GM18858 (cell line): ENCODE measurements at regions not wholly inside any gene's neighbourhood (a gene's known extent, or its start where the extent isn't known, plus 50 kb on each side); places are given as distances from the start of the nearest gene placed in this dataset.
A peak's percentile ranks its signal among the peaks of the same experiment; 100 is the strongest.

Source experiments
- ATAC-seq: cut with Tn5 transposase; IDR thresholded peaks from one replicate; pipeline ENCODE4 v1.9.1; 2021; ENCODE audit not compliant: unreplicated experiment

DNA sequence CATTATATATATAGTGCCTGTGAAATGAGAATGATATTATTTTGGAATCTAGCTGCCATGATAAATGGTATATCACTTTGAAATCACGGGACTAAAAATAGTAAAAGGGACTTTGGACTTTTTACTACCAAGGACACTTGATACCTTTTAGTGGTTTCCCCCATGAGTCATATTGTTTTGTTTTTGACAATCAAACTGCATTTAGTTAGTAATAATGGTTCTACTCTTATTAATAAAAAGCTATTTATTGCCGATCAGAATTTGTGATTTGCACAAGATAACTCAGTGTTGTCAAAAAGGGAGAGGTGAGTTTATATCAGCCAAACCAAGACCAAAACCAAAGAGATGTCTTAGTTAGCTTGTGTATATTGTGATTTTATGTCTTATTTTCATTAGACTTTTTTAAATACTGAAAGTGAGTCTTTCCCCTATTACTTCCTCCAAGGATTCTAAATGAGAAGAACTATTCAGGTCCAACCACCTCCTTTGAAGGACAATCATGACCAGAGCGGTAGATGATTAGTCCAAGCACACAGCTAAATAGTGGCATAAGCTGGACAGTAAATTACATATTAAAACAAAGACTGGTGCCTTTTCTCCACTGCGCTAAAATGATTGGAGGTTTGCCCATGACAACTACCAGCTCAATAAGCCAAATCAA, 281.7 kb upstream of the ESRRG start:
- ATAC-seq = peak; percentile 58

DNA sequence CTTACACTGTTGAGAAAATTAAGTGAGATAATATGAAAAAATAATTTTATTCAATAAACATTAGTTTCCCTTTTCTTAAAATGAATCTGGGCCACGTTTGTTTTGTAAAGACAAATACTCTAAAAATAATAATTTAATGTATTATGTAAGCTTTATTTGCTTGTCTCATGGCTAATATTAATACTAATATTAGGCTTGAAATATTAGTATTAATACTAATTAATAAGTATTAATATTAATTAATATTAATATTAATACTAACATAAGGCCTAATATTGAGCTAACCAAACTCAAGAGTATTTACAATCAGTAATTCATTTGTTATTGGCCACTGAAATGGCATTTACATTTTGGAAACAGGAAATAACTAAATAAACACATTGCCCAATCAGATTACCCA, 280.1 kb upstream of the ESRRG start:
- no peak for ATAC-seq

DNA sequence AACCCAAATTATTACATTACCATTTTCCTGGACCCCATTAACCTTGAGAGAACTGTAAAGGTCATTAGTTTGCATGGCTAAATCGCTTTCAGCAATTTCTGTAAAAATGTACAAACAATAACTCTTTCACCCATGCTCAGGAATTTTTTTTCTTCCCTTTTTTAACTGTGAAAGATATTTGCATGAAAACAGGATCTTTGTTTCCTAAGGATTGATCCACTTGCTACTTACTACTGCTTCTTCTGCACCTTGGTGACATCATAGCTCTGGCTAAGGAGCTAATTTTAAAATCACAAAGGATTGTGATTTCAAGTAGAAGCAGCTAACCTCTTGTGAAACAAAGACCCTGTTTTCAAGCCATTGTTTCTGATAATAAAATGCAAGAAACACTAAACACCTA, 274.6 kb upstream of the ESRRG start:
- ATAC-seq = no peak

DNA sequence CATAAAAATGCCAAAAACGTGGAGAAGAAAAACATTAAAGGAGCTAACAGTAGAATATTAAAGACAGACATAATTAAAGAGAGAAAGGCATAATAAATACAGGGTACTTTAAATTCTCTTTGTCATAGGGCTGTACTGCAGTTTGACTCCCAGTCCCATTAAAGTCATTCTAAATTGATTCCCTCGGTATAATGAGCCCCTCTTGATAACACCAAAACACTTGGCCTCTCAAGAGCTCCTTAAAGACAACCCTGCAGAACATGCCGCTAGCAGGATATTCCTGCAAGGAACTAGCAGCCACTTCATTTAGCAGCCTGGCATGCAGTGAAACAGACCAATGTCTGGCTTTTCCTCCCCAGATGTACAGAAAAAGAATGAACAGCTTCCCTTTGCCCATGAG, 273.8 kb upstream of the ESRRG start:
- no peak for ATAC-seq

DNA sequence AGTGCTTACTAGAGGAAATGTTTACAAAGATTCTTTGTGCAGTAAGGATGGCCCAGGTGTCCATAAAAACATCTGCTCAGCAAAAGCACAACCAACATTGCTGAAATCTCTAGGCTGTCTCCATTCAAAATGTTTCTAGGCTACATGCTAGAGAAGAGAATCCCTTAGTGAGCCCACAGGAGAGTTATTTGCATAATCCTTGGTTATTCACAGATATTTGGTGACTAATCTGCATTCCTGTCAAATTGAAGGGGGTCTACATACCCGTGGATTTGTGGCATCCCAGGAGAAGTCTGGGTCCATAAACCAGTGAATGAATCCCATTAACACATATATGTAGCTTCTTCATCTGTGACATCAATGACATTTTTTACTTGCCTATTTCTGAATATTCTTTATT, 261.3 kb upstream of the ESRRG start:
- no peak for ATAC-seq

DNA sequence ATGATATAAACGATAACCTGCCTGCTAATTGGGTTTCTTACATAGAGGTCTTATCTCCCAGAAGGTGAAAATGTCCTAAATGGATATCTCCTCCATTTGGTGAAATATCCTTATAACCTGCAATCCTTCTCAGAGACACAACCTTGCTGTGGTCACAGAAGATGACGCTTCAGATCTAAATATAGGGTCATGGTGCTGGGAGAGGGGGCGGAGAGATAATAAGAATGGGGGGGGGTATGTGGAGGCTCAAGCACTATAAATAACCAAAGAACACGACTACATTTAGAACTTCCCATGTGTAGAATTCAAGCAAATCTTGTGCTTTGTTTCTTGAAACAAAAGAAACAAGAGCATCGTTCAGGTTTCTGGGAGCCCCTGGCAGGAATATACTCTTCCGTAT, 260.6 kb upstream of the ESRRG start:
- ATAC-seq = no peak

DNA sequence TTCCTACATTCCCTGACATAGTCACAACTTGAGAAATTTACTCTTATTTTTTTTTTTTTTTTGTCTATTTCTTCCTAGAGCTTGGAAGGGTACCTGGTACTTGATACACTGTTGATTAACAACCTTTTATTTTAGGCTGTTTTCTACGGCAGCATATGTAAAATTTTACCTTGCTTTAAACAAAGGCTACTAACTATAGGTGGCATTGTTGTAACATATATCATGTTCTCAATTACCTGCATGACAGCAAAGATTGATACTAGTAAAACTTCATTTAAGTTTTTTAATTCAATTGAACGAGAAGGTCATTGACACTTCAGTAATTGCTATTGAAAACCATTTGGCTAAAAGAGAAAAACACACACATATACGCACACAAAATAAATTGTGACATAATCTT, 238.3 kb upstream of the ESRRG start:
- ATAC-seq = no peak

DNA sequence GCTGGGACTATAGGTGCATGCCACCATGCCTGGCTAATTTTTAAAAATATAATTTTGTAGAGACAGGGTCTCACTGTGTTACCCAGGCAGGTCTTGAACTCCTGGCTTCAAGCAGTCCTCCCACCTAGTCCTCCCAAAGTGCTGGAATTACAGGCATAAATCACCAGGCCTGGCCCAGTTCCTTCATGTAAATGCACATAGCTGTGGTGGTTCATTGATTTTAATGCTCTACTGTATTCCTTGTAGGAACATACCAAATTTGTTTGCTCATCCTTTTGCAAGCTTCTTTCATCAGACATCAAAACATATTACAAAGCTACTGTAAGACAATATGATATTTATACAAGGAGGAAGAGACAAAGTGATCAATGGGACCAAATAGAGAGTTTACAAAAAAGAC, 237.5 kb upstream of the ESRRG start:
- no peak for ATAC-seq

DNA sequence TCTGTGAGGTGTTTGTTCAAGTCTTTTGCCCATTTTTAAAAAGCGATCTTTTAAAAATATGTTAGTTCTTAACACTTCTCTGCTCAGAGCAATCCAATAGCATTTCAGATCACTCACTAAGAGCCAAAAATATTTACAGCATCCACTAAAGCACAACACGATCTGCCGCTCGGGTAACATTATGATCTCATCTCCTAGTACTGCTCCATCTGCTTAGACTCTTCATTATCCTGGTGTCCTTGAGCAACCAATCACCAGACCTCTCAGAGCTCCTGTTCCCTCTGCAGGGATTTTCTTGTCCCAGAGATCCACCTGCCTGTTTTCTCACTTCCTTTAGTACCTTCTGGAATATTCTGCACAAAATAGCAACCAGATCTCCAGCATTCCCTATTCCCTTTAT, 235.3 kb upstream of the ESRRG start:
- no peak for ATAC-seq

DNA sequence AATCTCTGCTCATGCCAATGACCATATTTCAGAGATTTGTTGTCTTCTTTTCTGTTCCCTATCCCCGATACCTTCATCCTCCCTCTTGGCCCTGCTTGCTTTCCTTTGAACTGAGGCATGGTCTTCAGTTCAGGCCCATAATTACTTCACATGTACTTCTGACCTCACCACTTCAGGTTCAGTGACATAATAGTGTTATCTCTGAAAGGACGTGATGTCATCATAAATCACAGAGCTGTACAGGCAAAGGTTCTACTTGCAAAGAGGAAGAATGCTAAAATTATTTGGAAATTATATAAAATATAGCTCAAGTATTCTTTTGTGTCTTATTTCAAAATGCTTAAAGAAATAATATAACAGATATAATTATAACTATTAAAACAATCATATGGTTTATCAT, 230.3 kb upstream of the ESRRG start:
- ATAC-seq = no peak

DNA sequence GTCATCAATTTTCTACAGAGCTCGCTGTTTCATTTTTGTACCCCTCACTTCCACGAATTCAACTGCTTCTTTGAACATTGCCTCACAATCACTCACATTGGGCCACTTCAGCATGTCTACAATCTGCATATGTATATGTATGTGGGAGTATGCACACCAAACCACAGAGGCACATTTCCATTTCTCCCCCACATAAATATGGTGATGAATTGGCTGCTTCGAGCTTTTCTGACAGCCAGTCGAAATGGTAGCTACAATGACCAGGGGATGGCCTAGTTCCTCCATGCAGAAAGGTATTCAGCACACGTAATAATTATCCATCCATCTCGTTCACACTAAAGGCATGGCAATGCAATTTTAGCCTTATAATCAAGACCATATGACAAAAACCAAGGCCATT, 229.6 kb upstream of the ESRRG start:
- ATAC-seq = no peak

DNA sequence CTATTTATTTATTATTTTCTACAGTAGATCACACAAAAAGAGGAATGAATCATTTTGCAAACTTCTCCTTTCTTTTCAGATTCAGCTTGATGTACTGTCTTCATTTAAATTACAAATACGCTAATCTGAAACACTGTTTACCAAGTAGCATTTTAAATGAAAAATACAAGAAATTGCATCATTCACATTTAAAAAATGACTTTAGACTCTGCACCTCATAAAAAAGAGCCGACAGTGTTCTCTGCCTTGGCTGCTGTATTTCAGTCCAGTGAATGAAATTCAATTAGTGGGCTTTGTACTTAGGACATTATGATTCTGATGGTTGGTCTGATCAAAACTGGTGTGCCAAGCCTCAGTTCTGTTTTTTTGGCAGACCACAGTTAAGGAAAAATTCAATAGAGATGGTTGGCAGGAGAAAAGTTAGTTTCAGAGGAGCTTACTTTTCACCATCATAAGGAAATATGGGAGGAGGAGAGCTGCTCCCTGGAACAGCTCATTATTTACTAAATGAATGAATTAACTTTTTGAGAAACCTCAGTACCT, 222.4 kb upstream of the ESRRG start:
- no peak for ATAC-seq

DNA sequence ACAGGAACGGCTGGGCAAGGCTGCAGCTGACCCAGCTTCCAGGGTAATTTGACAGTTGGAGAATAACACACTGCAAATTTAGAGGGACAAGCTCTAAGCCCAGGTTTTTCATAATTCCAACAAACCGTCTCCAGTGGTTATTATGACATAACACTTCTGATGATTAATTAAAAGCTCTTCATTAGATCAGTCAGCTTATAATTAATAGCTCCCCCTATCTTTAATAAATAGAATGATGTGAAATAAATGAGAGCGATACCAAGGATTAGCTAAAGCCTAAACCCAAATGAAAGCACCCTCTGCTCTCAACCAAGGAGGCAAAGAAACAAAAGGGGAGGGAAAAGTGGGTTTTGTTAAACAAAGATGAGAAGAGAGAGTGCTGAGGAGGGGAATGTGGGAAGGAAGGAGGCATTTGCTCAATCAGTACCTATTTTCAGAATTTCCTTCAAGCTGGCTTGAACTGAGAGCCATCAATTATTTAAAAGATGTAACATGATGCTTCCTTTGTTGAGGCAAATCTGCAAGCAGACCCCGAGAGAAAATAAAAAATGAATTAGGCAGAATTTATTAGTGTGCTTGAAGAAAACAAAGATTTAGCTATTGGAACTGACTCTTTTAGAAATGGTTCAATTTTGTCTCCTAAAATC, 221.8 kb upstream of the ESRRG start:
- no peak for ATAC-seq

DNA sequence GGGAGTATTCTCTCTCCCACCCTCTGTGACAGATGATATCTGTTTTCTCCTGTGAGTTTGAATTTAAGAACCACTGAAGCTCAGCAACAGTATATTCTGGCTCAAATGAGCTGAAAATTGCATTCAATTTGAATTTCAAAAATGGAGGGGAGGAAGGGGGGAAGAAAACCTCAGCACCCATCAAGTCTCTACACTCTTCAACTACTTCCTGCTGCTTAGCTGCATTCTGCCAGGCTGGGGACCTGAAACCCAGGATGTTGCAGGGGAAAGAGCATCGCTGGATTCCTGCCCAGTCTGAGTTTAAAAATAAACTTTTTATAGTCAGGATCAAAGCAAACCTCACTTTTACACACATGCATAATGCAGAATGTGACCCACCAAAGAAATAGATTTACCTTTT, 214.3 kb upstream of the ESRRG start:
- ATAC-seq = no peak

DNA sequence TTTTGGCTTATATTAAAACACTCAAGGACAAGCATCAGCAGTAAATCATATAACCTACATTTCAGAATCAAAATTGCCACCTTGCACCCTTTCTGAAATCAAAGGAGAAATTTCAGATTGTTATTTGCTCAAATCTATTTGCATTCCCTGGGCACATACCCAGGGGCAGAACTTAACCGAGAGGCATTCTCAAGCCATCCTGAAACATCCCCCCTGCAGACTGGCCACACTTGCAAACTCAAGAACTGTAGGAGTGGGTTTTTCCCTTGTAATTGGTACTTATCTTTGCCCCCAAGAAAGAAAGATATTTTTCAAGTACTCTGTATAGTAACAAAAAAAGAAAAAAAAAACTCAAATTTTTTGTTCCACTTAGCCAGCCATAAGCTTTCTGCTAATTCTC, 213.6 kb upstream of the ESRRG start:
- ATAC-seq = no peak

DNA sequence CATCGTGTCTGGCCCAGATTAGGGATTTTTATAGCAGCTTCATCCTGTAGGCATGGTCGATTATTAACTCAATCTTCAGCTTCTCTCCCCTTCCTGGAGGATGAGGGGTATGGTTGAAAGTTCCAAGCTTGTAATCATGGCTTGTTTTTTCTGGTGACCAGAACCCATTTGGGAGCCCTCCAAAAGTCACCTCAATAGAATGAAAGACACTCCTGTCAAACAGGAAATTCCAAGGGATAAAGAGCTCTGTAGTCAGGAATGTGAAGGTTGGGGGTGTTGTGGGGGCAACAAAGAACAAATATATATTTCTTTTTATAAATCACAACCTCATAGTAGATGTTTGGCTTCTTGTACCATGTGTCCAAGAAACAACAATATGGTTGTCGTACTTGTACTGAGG, 212.7 kb upstream of the ESRRG start:
- no peak for ATAC-seq

DNA sequence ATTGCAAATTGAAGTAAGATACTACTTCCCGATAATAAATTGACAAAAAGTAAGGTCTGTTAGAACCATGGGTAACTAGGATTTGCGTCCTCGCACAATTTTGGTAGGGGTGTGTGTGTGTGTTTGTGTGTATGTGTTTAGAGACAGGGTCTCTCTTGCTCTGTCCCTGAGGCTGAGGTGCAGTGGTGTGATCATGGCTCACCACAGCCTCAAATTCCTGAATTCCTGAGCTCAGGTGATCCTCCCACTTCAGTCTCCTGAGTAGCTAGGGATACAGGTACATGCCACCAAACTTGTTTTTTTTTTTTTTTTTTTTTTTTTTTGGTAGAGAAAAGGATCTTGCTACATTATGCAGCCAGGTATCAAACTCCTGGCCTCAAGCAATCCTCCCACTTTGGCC, 209.2 kb upstream of the ESRRG start:
- ATAC-seq = no peak

DNA sequence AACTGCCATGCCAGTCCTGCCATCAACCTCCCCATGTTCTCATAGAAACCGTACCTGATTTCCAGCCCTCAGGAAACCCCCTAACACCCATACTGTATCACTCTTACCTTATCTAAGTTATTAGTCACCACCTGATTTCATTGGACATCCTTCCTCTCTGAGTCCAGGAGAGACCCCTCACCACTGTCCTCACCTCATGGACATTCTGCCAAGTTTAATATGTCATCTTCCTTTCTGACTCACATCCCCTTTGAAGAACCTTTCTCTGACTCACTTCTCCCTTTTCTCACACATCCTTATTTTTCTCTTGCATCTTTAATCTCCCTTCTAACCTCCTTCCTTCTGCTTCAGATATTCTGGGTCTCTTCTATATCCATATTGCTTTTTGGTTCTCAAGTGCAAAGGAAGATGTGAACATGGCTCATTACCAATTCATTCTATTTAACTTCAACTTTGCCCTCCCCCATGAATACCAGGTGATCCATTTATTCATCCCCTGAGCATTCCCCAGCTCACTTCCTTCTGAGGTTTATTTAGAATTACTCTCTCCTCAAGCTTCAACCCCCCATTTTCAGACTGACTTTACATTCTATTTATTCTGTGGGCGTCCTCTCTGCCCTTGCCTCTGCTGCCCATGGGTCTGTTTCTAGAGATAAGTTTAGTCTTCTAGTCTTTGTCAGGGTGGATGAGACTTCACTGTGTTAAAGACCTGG, 206.8 kb upstream of the ESRRG start:
- no peak for ATAC-seq

DNA sequence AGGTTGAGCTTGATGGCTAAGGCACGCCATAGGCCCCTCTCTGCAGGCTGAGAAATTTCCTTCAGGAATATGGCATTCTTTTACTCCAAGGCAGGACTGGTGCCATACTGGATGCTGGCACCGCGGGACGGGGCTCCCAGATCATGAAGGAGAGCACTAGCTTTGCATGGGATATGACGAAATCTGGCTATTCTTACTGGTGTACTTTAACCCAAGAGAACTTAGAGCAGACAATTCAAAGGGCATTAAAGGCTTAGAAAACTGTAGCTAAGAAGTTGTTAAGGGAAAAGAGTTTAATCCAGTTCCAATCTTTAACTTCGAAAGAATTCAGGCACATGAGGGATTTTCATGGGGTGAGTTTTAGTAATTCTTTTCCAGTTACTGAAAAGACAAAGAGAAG, 204.4 kb upstream of the ESRRG start:
- ATAC-seq = no peak

DNA sequence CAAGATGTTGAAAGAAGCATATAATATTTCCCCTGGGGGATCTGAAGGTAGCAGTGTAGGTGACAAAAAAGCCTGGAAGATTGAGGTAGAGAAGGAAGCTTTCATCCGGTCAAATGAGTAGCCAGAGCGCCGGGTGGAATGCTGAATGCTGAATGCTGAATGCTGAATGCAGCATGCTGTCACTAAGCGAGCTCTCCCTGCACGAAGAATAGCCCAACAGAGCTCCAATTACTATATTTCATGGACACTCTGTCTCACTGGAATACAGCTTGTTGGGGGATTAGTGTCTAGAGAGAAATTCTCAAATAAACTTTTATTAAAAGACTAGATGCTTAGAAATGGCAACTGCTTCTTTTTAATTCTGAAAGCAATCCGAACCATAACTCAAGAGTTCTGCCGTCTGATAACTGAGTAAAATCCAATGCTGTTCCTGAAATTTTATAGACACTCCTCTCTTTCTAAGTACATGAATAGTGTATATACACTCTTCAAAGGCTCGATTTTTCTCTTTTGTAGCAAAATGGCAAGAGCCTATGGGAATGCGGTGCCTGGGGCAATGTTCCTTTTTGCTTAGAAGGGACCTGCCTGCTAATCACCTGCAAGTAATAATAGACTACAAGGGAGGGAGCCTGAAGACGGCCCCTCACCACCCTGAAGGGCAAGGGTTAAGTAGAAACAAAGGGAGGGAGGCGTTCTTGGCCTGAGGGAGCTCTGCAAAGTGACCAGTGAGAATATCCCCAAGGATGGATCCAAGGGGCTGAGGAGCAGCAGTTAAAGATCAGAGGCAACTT, 203.7 kb upstream of the ESRRG start:
- no peak for ATAC-seq

DNA sequence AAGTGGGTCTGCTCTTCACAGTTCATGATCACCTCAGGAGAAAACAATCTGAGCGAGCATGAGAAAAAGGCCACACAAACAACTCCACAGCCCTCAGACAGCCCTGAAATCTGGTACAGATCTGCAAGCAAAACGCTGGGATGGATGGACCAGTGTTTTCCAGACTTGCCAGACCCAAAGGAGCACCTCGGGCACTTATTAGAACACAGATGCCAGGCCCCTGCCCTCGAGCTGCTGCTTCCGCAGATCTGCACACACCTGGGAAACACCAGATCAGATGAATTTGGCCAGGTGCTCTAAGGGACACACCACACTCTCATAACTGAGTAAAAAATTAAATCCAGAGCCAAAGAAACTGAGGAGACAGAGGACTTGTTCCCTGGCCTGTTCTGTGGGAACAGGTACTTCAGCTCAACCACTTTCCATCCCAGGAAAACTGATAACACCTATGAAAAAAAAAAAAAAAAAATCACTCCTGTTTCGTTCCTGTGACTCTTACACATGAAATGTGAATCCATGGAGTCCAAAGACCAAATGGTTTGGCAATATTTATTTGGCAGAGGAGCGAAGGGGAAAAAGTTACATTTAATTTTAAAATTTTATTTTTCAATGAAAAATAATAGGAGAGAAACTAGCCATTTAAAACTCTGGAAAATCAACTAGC, 202.9 kb upstream of the ESRRG start:
- ATAC-seq = no peak
